GM18519 (cell line): ENCODE measurements at regions not wholly inside any gene's neighbourhood (a gene's known extent, or its start where the extent isn't known, plus 50 kb on each side); places are given as distances from the start of the nearest gene placed in this dataset.
"Not testable (repeated sequence)": the region's sequence is repeated elsewhere in the genome, so short reads cannot be mapped to it uniquely, and the experiment has no call there.

Experiments used
- ATAC-seq: cut with Tn5 transposase; IDR thresholded peaks from one replicate; pipeline ENCODE4 v1.9.1; 2021; ENCODE audit warnings: mild to moderate bottlenecking, moderate library complexity; ENCODE audit not compliant: unreplicated experiment, low FRiP score

DNA sequence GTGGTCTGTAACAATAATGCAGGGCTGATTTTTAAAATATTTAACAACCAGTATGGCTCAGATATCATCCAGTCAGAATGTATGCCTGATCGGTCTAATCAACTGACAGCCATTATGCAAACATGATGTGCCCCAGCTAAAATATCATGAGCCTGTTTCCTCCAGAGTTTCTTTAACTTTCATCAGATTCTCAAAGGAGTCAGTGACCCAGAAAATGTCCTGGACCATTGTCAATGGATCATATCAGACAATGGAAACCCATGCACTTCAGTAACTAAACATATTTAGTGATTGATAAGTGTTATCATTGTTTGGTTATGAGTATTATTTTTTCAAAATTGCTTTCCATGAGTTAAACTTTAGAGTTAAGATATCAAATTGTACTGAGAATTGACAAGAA, 173.5 kb downstream of the LMBRD1 start:
- no peak for ATAC-seq

DNA sequence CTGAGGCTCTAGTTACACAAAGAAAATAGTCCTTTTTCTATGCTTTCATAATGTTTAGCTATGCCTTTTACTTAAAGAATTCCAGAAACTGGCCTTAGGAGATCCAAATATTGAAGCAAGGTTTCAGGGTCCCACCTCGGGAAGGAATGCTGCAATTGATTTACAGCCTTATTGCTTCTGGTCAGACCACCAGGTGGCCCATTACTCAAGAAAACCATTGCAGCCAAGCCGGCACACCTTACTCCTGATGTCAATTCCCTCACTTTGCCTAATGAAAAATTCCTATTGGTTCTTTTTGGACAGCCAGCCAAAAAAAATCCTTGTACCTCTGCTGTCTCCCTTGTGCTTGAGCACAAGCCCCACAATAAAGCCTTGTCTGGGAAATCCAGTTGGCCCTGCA, 173.9 kb downstream of the LMBRD1 start:
- no peak for ATAC-seq

DNA sequence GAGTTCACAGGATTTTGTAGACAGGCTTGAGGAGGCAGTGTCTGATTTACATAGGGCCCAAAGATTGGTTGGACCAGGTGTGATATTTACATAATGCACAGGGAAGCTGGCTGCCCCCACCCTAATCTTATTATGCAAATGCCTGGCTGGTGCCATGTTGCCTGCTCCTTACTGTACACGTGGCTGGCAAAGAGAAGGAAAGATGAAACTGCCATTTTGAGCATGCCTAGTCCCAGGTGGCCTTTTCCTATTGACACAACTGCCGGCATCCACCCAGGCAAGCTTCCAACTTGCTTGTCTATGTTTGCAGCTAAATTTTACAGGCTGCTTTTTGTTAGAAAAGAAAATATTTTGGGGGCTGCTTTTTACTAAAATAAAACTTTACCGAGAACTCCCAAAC, 174.6 kb downstream of the LMBRD1 start:
- no peak for ATAC-seq

DNA sequence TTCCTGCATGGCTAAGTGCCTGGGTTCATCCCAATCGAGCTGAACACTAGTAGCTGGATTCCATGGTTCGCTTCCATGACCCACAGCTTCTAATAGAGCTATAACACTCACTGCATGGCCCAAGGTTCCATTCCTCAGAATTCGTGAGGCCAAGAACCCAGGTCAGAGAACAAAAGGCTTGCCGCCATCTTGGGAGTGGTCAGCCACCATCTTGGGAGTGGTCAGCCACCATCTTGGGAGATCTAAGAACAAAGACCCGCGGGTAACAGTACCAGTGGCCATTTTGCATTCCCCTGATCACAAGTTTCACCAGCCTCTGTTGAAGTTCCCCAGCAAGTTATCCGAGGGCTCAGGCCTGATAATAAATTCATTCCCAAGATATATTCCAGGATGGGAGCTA, 179.6 kb downstream of the LMBRD1 start:
- no peak for ATAC-seq

DNA sequence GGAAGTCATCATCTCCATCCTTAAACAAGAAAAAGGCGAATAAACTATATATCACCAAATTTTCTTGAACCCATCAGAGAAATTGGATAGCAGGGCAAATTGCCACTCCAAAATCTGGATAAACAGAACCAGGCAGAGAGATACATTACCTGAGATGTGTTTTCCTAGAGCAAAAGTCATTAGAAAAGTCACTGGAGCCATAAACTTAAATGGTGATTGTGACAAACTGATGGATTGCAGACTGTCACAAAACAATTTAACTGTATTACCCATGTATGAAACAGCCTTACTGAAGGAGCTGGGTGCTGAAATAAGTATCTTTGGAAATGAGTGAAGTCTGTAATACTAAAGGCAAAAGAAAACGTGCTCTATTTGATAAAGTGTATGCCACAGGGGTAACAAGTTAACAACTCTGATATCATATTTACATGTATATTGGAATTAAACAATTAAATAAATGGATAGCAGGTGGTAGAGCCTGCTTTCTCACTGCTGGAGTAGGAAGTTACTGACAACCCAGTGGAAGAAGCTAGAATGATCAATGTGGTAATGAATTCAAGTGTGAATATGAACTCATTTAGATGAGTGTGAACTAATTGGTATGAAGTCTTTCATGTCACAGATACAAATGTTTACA, 186.9 kb downstream of the LMBRD1 start:
- ATAC-seq: no peak

DNA sequence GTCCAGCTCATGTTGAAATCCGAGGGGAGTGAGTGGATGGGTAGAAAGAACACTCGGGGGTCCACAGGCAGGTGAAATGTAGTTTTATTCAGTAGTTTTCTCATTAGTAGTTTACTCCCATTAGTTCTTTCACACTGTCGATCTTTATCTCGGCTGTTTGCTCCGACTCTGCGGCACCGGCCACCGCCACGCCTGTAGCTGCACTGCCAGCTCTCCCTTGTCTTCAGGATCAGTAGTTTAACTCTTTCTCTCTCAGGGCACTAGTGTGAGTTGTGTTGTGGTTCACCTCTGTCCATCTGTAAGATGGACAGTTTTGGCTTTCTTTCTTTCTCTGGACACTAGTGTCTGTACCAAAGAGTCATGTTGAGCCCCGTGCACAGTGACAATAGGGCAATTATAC, 195.7 kb downstream of the LMBRD1 start:
- ATAC-seq: no peak

DNA sequence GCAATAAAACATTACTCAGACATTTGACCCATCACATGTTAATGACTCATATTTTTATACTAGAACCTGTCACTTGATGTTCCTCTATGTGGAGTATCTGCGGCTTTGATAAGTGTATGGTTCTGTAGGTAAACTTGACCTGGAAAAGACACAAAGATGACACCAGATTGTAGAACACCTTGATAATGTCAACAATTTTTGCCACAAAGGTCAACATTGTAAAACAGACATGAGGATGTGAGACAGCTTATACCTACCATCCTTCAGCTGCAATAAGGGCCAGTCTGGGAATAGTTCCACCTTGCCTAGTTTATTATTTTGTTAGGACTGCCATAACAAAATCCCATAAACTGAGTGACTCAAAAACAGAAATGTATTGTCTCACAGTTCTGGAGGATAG, 202.4 kb downstream of the LMBRD1 start:
- no peak for ATAC-seq

DNA sequence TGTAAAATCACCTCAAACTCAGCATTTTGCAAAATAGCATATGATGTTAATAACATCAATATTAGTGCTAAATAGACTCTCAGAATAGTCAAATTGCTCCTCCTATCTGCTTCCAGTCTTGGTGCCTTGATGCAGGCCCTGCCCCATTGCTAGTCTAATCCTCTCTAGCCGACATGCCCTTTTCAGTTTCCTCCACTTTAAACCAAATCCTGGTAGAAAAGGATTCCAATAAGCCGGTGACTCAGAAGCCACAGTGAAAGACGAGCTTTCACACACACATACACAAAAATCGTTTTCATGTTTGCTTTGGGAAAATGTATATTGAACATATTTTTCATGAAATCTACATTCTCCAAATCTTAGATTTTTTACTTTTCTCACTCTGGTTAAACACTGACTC, 203.1 kb downstream of the LMBRD1 start:
- no peak for ATAC-seq

DNA sequence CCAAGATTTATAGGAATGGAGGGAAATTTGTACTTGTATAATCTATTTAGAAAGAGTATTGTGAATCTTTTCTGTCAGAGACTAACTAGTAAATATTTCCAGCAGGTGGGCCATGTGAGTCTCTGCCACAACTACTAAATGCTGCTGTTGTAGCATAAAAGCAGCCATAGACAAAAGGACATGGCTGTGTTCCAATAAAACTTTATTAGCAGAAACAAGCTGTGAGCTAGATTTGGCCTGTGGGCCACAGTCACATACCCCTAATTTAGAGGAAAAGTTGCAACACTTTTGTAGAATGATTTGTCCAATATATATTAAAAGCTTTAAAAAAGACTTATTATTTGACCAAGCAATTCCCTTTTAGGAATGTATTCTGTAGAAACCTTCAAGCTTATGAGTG, 207.2 kb downstream of the LMBRD1 start:
- no peak for ATAC-seq

DNA sequence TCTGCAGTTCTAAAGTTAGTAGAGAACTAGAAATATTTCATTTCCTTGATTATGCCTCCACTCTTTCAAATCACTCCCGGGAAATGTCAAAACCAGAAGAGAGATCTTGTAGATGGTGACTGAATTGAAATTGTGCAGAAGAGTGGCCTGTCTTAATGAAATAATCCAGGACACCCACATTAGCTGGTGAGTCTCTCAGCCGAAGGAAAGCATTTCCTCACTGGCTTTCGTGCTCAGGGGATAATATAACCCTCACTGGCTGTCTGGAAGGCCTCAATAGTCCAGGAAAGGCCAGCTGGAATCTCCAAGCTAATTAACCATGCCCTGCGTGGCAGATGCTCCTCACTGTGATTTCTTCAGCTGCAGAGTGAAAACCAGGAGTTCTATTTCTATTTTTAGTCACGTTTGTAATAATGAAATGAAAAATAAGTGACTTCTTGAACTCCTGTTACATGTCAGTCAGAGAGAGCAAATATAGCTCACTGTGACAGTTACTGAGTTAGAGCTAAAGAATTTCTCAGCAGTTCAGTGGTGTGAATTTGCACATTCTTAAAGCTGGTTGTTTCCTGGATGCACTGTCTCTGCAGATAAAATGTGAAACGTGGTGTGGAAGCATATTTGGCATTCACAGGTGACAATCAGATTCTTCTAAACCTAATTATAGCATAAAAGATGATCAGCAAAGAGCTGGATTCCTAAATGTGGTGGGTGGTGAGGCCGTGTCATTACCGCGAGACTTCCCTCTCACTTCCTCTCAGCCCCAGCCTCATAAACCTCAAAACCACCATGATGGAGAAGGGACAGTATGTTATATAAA, 211.7 kb downstream of the LMBRD1 start:
- ATAC-seq: peak; percentile 85

DNA sequence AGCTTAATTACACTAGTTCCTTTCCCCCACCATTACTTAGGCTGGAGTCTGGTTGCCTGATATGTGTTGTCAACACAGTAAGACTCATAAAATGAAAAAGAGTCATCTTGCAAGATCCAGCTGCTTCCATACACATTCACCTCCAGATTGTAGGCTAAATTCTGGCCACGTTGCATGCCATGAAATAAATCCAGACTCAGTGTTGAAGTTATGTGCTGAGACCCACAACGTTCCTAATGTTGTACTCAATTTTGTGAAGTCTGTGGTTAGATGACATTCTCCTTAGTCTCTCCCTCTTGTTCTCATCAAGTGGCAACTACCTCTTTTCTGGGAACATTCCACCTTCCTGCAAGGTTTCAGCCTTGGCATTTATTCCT, 212.3 kb downstream of the LMBRD1 start:
- ATAC-seq: no peak

DNA sequence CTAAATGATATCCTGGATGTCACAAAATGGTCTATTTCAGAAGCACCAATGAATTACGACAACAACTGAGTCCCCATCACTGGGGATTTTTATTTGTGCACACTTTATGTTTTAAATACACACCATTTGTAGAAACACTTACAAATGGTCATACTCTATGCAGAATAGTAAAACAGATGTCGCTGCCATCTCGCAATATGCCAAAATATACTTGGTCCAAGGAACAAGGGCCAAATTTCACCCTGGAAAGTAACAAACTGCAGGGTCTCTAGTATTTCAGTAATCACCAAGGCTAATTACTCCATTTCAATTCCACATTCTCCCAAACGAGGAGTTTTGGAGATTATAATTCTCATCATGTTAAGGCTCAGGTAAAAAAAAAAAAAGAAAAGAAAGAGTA, 215.2 kb downstream of the LMBRD1 start:
- no peak for ATAC-seq

DNA sequence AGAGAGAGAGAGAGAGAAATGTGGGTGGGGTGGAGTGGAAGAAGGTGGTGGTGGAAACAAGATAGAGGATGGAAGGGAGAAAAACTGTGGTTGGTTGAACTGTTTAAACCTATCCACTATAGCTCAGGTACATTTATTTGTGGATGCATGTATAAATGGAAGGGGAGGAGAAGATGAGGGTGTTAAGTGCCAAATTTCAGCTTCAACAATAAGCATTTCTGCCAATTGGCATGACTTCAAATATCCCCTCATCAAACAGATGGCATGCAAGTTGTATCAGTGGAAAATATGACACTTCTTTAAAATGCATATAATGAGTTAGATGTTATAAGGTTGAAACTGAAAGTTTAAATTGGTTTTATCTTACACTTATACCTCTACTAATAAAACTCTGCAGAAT, 216.1 kb downstream of the LMBRD1 start:
- no peak for ATAC-seq

DNA sequence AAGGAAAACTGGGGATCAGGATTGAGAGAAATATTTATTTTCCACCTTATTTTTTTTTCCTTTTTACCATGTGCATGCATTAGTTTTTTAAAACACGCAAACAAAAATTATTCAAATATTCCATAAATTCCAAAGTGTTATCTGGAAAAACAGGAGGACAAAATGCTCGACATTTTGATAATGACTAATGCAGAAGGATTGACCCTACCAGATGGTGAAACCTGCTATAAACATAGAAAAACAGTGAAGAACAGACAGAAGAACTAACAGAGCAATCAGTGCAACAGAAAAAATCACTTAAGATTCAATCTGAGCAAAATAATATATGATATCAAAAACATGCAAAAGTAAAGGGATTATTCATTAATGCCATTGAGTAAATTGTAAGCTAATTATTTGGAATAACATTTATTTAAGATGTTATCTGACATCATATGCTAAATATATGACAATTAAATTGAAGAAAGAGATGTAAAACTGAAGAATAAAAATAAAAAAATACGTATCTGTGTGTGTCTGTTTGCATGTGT, 218.4 kb downstream of the LMBRD1 start:
- no peak for ATAC-seq

DNA sequence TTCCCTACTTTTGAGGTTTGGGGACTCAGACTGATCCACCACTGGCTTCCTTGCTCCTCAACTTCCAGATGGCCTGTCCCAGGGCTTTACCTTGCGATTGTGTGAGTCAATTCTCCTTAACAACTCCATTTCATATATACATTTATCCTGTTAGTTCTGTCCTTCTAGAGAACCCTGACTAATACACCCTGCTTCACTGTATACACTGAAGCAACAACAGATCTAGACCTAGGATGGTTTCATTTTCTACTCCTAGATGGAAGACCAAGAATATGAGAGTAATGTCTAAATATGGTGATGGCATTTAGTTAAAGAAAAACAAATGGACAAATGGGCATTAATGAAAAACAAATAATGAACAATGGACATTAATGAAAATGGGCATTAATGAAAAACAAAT, 225.6 kb downstream of the LMBRD1 start:
- ATAC-seq: no peak

DNA sequence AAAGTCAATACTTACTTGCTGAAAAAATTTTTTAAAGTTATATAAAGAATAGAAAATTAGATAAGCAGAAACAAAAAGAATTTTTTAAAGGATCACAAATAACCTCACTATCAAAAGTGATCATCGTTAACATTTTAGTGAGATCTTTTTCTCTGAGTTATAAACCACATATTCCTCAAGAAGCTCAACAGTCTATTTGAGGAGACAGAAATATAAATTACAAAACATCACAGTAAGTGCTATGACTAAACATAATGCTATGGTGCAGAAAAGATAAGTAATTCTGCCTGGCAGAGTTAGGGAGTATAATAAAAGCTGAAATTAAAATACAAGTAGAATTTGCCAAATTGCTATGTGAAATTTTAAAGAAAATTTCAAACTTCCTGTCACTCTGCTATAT, 226.7 kb downstream of the LMBRD1 start:
- ATAC-seq: no peak

DNA sequence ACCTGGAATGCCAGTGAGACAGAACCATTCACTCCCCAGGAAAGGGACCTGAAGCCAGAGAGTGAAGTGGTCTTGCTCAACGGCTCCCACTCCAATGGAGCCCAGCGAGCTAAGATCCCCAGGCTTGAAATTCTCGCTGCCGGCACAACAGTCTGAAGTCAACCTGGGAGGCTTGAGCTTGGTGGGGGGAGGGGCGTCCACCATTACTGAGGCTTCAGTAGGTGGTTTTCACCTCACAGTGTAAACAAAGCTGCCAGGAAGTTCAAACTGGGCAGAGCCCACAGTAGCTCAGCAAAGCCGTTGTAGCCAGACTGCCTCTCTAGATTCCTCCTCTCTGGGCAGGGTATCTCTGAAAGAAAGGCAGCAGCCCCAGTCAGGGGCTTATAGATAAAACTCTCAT, 236.2 kb downstream of the LMBRD1 start:
- ATAC-seq: not testable (repeated sequence)

DNA sequence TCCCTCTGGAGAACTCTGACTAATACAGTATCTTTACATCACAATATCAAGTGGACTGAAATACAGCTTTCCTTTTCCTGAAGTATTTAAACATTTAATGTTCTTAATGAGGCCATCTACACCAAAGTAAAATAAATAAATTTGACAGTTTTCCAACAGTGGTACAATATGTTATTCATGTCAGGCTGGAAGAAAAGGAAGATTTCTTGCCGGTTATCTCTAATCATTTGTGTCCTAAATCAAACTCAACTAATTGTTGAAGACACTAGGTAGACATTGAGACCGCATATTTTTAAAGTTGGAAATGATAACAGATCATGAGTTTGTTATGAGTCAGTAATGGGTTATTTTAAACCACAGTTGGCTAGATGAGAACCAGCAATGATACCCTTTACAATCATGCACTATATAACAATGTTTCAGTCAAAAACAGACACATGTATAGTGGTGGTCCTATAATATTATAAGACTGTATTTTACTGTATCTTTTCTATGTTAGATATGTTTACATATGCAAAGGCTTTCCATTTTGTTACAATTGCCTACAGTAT, 241.6 kb downstream of the LMBRD1 start:
- no peak for ATAC-seq

DNA sequence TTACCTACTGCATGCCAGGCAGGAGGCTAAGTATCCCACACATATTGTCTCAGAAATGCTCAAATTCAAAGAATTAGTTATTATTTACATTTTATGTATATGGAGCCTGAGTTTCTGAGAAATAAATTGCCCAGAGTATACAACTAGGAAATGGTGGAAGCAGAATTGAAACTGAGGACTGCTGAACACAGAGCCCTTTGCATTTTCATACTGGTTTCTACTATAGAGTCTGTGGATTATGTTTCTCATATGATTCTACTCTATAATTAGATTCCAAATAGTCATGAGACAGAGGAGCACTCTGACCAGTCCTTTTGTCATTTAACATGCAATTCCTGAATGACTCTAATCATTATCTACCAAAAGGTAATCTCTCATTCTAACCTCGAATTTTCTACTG, 254.3 kb downstream of the LMBRD1 start:
- peak; percentile 72 for ATAC-seq

DNA sequence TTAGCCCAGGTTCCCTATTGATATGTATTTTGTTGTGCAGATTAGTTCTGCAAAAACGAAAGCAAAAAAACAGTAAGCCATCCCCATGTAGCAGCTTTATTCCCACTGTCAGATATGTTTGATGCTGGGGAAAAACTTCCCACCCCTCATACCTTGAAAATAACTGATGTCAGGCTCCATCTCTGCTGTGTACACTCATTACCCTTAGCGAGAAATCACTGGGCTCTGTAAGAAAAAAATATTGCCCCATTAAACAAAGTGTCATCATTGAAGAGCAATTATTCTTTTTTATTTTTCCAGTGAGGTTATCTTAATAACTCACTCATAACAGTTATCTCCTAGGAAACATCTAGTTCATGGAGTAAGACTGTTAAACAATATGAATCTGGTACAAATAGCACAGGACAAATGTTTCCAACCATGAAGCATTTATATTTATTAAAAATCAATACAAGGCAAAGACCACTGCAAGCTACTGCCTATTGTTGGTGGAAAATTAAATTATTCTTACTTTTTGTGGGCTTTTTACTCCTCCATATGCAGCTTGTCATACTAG, 268.8 kb downstream of the LMBRD1 start:
- no peak for ATAC-seq

DNA sequence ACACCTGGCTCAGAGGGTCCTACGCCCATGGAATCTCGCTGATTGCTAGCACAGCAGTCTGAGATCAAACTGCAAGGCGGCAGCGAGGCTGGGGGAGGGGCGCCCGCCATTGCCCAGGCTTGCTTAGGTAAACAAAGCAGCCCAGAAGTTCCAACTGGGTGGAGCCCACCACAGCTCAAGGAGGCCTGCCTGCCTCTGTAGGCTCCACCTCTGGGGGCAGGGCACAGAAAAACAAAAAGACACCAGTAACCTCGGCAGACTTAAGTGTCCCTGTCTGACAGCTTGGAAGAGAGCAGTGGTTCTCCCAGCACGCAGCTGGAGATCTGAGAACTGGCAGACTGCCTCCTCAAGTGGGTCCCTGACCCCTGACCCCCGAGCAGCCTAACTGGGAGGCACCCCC, 281.3 kb downstream of the LMBRD1 start:
- ATAC-seq: not testable (repeated sequence)
